GM23338 (cell line): ENCODE measurements at regions not wholly inside any gene's neighbourhood (a gene's known extent, or its start where the extent isn't known, plus 50 kb on each side); places are given as distances from the start of the nearest gene placed in this dataset.

ENCODE experiments used
- ATAC-seq: fragments of 200-7000 bp; cut with Tn5 transposase; 3 replicates; pipeline ENCODE4 v1.9.1; 2020
- DNase-seq: peaks from one replicate; pipeline ENCODE4 v3.0.0-alpha.2; 2015; ENCODE audit warnings: low spot score
- H2AFZ ChIP-seq: fragments of 200-600 bp; sonication (generic); 2 replicates; pipeline ENCODE4 v1.8.0; 2016; ENCODE audit warnings: antibody characterized with exemption, mild to moderate bottlenecking, moderate library complexity
- H3F3A ChIP-seq: fragments of 200-600 bp; sonication (generic); replicated peaks from 2 replicates; pipeline ENCODE4 v1.8.0; 2017; ENCODE audit warnings: antibody characterized with exemption, mixed run types, low read depth
- H3K27ac ChIP-seq: fragments of 200-600 bp; sonication (generic); 2 replicates; pipeline ENCODE4 v1.6.1; 2016; ENCODE audit warnings: low read depth
- H3K27me3 ChIP-seq: fragments of 200-600 bp; sonication (generic); 2 replicates; pipeline ENCODE4 v1.8.0; 2016; ENCODE audit warnings: mild to moderate bottlenecking, mixed run types, moderate library complexity; ENCODE audit not compliant: insufficient read depth
- H3K36me3 ChIP-seq: fragments of 200-600 bp; sonication (generic); 2 replicates; pipeline ENCODE4 v1.8.0; 2016; ENCODE audit warnings: mild to moderate bottlenecking; ENCODE audit not compliant: insufficient read depth
- H3K4me1 ChIP-seq: fragments of 200-600 bp; sonication (generic); 2 replicates; pipeline ENCODE4 v1.8.0; 2016; ENCODE audit warnings: mild to moderate bottlenecking, moderate library complexity; ENCODE audit not compliant: insufficient read depth
- H3K4me2 ChIP-seq: fragments of 200-600 bp; sonication (generic); 2 replicates; pipeline ENCODE4 v1.7.1; 2017; ENCODE audit warnings: mixed run types
- H3K4me3 ChIP-seq: fragments of 200-600 bp; sonication (generic); 2 replicates; pipeline ENCODE4 v1.6.1; 2016; ENCODE audit warnings: mixed run types
- H3K79me2 ChIP-seq: fragments of 200-600 bp; sonication (generic); replicated peaks from 2 replicates; pipeline ENCODE4 v1.8.0; 2017; ENCODE audit warnings: mild to moderate bottlenecking; ENCODE audit not compliant: insufficient read depth
- H3K9me2 ChIP-seq: fragments of 200-600 bp; sonication (generic); 2 replicates; pipeline ENCODE4 v1.8.0; 2017; ENCODE audit not compliant: insufficient read depth
- H4K20me1 ChIP-seq: fragments of 200-600 bp; sonication (generic); replicated peaks from 2 replicates; pipeline ENCODE4 v1.8.0; 2017; ENCODE audit warnings: mild to moderate bottlenecking; ENCODE audit not compliant: insufficient read depth
- H3K27ac Mint-ChIP-seq: 2 replicates; pipeline ENCODE4 v1.8.0; 2020; ENCODE audit warnings: inconsistent platforms, mild to moderate bottlenecking, moderate library complexity, mixed read lengths
- H3K27me3 Mint-ChIP-seq: 3 replicates; pipeline ENCODE4 v1.8.0; 2022; ENCODE audit warnings: low read depth, mild to moderate bottlenecking, moderate library complexity, mixed read lengths, inconsistent platforms; ENCODE audit not compliant: insufficient read depth, poor library complexity
- H3K36me3 Mint-ChIP-seq: 3 replicates; pipeline ENCODE4 v1.8.0; 2021; ENCODE audit warnings: low read depth, mild to moderate bottlenecking, inconsistent platforms, moderate library complexity, mixed read lengths
- H3K4me1 Mint-ChIP-seq: 3 replicates; pipeline ENCODE4 v1.8.0; 2020; ENCODE audit warnings: mild to moderate bottlenecking, inconsistent platforms, mixed read lengths
- H3K4me3 Mint-ChIP-seq: 3 replicates; pipeline ENCODE4 v1.8.0; 2021; ENCODE audit warnings: moderate library complexity, mild to moderate bottlenecking, inconsistent platforms, mixed read lengths
- H3K9me3 Mint-ChIP-seq: 3 replicates; pipeline ENCODE4 v1.8.0; 2020; ENCODE audit warnings: moderate library complexity, mild to moderate bottlenecking, inconsistent platforms, mixed read lengths
- CREB1 ChIP-seq: fragments of 250-450 bp; sonication (Bioruptor Pico); IDR thresholded peaks from 2 replicates; pipeline ENCODE4 v1.5.0; 2020; ENCODE audit warnings: low read depth, mild to moderate bottlenecking, moderate library complexity
- EZH2 ChIP-seq: fragments of 200-600 bp; sonication (generic); IDR thresholded peaks from one replicate; pipeline ENCODE4 v1.8.0; 2017; ENCODE audit warnings: antibody characterized with exemption, mild to moderate bottlenecking, low read depth; ENCODE audit not compliant: unreplicated experiment
- JUNB ChIP-seq: IDR thresholded peaks from one replicate; pipeline ENCODE4 v1.6.1; 2016; ENCODE audit warnings: antibody characterized with exemption; ENCODE audit not compliant: unreplicated experiment
- NANOG ChIP-seq: IDR thresholded peaks from 2 replicates; pipeline ENCODE4 v1.6.1; 2016; ENCODE audit warnings: antibody characterized with exemption, borderline replicate concordance
- POLR2AphosphoS5 ChIP-seq: IDR thresholded peaks from 2 replicates; pipeline ENCODE4 v1.6.1; 2016; ENCODE audit warnings: antibody characterized with exemption, low read depth
- STAT1 ChIP-seq: IDR thresholded peaks from one replicate; pipeline ENCODE4 v1.6.1; 2016; ENCODE audit warnings: antibody characterized with exemption; ENCODE audit not compliant: unreplicated experiment
- ZNF114 ChIP-seq: fragments of 250-450 bp; sonication (Bioruptor Pico); IDR thresholded peaks from 2 replicates; pipeline ENCODE4 v1.5.0; 2020; ENCODE audit warnings: mild to moderate bottlenecking, moderate library complexity
- ZNF462 ChIP-seq: fragments of 250-450 bp; sonication (Bioruptor Pico); IDR thresholded peaks from 2 replicates; pipeline ENCODE4 v1.5.0; 2020; ENCODE audit warnings: mild to moderate bottlenecking, moderate library complexity
- TF ChIP-seq, protein P1 (sequence below): IDR thresholded peaks from 2 replicates; pipeline ENCODE4 v1.6.1; 2016; ENCODE audit warnings: antibody characterized with exemption
- TF ChIP-seq, protein P2 (sequence below): IDR thresholded peaks from one replicate; pipeline ENCODE4 v1.6.1; 2018; ENCODE audit warnings: antibody characterized with exemption; ENCODE audit not compliant: unreplicated experiment
- TF ChIP-seq, protein P3 (sequence below), 2 experiments: fragments of 200-600 bp in 1 of 2; sonication (generic) in 1 of 2; conservative IDR thresholded peaks; 2 replicates each; pipeline versions ENCODE4 v1.5.1 to v1.6.1; 2016 to 2017; ENCODE audit warnings: antibody characterized with exemption in 2 of 2, low read depth in 2 of 2, mild to moderate bottlenecking in 2 of 2, moderate library complexity in 1 of 2

DNA sequence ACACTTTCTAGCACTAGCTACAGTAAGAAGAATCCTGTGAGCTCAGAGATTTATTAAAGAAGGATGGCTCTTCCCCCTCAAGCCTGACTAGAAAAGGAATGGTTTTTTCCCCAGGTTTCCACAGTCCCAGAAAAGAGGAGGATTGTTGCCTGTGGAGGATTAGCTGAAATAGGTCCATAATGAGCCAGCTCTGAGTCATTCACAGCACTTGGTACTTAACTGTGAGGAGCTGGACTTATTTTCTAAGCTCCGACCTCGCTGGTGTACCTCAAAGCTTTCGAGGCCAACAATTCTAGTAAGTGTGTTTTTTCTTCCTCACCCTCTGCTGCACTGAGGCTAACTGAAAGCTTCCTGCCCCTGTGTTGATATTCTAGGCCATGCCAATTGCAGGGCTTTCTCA, 222.5 kb upstream of the IL12B start:
- peaks cover 3% of the 10 kb centered on the region; the same call in 1 of the 2 replicates for H3K9me2 ChIP-seq
- no peak for ATAC-seq
- TF ChIP-seq ZNF462 (CRISPR knock-in tag), result no peak
- no peak for TF ChIP-seq JUNB
- TF ChIP-seq, protein P1, sequence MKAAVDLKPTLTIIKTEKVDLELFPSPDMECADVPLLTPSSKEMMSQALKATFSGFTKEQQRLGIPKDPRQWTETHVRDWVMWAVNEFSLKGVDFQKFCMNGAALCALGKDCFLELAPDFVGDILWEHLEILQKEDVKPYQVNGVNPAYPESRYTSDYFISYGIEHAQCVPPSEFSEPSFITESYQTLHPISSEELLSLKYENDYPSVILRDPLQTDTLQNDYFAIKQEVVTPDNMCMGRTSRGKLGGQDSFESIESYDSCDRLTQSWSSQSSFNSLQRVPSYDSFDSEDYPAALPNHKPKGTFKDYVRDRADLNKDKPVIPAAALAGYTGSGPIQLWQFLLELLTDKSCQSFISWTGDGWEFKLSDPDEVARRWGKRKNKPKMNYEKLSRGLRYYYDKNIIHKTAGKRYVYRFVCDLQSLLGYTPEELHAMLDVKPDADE, result no peak
- TF ChIP-seq POLR2AphosphoS5, result no peak
- TF ChIP-seq ZNF114 (CRISPR knock-in tag), result no peak
- TF ChIP-seq EZH2, result no peak
- no peak for TF ChIP-seq STAT1
- no peak for TF ChIP-seq NANOG
- TF ChIP-seq, protein P2, sequence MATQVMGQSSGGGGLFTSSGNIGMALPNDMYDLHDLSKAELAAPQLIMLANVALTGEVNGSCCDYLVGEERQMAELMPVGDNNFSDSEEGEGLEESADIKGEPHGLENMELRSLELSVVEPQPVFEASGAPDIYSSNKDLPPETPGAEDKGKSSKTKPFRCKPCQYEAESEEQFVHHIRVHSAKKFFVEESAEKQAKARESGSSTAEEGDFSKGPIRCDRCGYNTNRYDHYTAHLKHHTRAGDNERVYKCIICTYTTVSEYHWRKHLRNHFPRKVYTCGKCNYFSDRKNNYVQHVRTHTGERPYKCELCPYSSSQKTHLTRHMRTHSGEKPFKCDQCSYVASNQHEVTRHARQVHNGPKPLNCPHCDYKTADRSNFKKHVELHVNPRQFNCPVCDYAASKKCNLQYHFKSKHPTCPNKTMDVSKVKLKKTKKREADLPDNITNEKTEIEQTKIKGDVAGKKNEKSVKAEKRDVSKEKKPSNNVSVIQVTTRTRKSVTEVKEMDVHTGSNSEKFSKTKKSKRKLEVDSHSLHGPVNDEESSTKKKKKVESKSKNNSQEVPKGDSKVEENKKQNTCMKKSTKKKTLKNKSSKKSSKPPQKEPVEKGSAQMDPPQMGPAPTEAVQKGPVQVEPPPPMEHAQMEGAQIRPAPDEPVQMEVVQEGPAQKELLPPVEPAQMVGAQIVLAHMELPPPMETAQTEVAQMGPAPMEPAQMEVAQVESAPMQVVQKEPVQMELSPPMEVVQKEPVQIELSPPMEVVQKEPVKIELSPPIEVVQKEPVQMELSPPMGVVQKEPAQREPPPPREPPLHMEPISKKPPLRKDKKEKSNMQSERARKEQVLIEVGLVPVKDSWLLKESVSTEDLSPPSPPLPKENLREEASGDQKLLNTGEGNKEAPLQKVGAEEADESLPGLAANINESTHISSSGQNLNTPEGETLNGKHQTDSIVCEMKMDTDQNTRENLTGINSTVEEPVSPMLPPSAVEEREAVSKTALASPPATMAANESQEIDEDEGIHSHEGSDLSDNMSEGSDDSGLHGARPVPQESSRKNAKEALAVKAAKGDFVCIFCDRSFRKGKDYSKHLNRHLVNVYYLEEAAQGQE, result no peak
- TF ChIP-seq, protein P3, sequence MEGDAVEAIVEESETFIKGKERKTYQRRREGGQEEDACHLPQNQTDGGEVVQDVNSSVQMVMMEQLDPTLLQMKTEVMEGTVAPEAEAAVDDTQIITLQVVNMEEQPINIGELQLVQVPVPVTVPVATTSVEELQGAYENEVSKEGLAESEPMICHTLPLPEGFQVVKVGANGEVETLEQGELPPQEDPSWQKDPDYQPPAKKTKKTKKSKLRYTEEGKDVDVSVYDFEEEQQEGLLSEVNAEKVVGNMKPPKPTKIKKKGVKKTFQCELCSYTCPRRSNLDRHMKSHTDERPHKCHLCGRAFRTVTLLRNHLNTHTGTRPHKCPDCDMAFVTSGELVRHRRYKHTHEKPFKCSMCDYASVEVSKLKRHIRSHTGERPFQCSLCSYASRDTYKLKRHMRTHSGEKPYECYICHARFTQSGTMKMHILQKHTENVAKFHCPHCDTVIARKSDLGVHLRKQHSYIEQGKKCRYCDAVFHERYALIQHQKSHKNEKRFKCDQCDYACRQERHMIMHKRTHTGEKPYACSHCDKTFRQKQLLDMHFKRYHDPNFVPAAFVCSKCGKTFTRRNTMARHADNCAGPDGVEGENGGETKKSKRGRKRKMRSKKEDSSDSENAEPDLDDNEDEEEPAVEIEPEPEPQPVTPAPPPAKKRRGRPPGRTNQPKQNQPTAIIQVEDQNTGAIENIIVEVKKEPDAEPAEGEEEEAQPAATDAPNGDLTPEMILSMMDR (conservative IDR thresholded peaks at IDR 0.05; ENCODE audit: low read depth in 2 of 2), result no peak
- TF ChIP-seq CREB1 (CRISPR knock-in tag), result no peak
- H3K27me3 ChIP-seq, result no peaks in the 10 kb centered on the region
- H4K20me1 ChIP-seq, result no peaks in the 10 kb centered on the region
- no peaks in the 10 kb centered on the region for H3K36me3 Mint-ChIP-seq
- H3K36me3 ChIP-seq, result no peaks in the 10 kb centered on the region
- H3K27ac ChIP-seq, result no peak overlapping the region
- no peak overlapping the region for H3K4me3 Mint-ChIP-seq
- no peaks in the 10 kb centered on the region for H3K9me3 Mint-ChIP-seq
- no peak overlapping the region for H3K4me2 ChIP-seq
- no peaks in the 10 kb centered on the region for H3K27me3 Mint-ChIP-seq
- no peaks in the 10 kb centered on the region for H3K4me1 ChIP-seq
- no peaks in the 10 kb centered on the region for H3F3A ChIP-seq
- DNase-seq, result no peak
- H3K27ac Mint-ChIP-seq, result no peak overlapping the region
- H3K4me1 Mint-ChIP-seq, result no peaks in the 10 kb centered on the region
- H3K4me3 ChIP-seq, result no peak overlapping the region
- no peak overlapping the region for H2AFZ ChIP-seq
- H3K79me2 ChIP-seq, result no peaks in the 10 kb centered on the region
